ENCODE measurements at regions not wholly inside any gene's neighbourhood (a gene's known extent, or its start where the extent isn't known, plus 50 kb on each side); places are given as distances from the start of the nearest gene placed in this dataset.

DNA sequence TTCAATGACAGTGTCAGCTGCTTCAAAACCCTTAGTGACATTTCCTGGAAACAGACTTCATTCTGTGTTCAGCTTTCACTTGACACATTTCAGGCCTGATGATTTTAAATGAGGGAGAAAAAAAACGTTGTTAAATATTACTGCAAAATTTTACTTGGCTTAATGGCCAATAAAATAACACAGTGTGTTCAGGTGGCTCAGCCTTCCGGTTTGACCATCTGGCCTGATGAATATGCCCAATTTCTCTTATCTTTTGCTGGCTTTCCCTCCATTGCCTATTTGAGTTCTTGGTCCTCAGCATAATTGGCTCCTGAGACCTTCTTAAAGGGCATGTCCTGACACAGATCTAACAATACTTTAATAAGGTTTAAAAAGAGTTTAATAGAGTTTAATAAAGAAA, 462.4 kb downstream of the ADRA2A start:
- Histone ChIP-seq H3K23me2 (ENCODE audit: insufficient read length, low read depth, low read length, poor library complexity, severe bottlenecking) (no peaks in the 10 kb centered on the region), H3K23ac (ENCODE audit: insufficient read length, low read depth, low read length) (no peak overlapping the region), H3K27ac (ENCODE audit: insufficient read length, low read depth, low read length) (no peak overlapping the region), H3K79me2 (ENCODE audit: insufficient read depth, low read length) (no peaks in the 10 kb centered on the region), H3K4ac (ENCODE audit: low read depth, low read length) (no peak overlapping the region), H4K8ac (replicated peaks; ENCODE audit: insufficient read length, low read depth, low read length) (no peak overlapping the region), H3K4me2 (ENCODE audit: insufficient read depth, insufficient read length, low read length) (no peak overlapping the region), H3K14ac (ENCODE audit: insufficient read depth, low read length) (no peak overlapping the region), H2AK5ac (ENCODE audit: insufficient read length, low read length) (no peak overlapping the region), H3K9me3 (ENCODE audit: control insufficient read depth, low read depth, low read length) (no peaks in the 10 kb centered on the region), H2BK120ac (ENCODE audit: low read depth, low read length, poor library complexity, severe bottlenecking) (no peak overlapping the region), H2BK5ac (ENCODE audit: insufficient read length, low read length) (no peak overlapping the region), H4K5ac (ENCODE audit: insufficient read length, low read depth, low read length) (no peak overlapping the region), H2BK20ac (ENCODE audit: low read depth, low read length, poor library complexity, severe bottlenecking) (no peak overlapping the region), H3K27me3 (ENCODE audit: insufficient read depth, low read length) (no peaks in the 10 kb centered on the region), H3K4me1 (ENCODE audit: insufficient read depth, low read length) (no peaks in the 10 kb centered on the region), H3K56ac (ENCODE audit: insufficient read length, low read depth, low read length) (no peak overlapping the region), H2BK15ac (ENCODE audit: low read depth, low read length) (no peak overlapping the region), H3T11ph (ENCODE audit: low read length) (no peak overlapping the region), H3K79me1 (ENCODE audit: insufficient read depth, low read depth, low read length, poor library complexity, severe bottlenecking) (no peaks in the 10 kb centered on the region), H4K91ac (ENCODE audit: insufficient read length, low read depth, low read length) (no peak overlapping the region), H4K20me1 (ENCODE audit: control insufficient read depth, insufficient read depth, insufficient read length) (no peaks in the 10 kb centered on the region), H3K18ac (ENCODE audit: insufficient read length, low read depth, low read length) (no peak overlapping the region), H2BK12ac (ENCODE audit: insufficient read length, low read depth, low read length) (no peak overlapping the region), H2AFZ (ENCODE audit: low read length) (no peak overlapping the region), H3K9ac (ENCODE audit: extremely low read depth, insufficient read length, low read length) (no peak overlapping the region)
- TF ChIP-seq, protein P1, sequence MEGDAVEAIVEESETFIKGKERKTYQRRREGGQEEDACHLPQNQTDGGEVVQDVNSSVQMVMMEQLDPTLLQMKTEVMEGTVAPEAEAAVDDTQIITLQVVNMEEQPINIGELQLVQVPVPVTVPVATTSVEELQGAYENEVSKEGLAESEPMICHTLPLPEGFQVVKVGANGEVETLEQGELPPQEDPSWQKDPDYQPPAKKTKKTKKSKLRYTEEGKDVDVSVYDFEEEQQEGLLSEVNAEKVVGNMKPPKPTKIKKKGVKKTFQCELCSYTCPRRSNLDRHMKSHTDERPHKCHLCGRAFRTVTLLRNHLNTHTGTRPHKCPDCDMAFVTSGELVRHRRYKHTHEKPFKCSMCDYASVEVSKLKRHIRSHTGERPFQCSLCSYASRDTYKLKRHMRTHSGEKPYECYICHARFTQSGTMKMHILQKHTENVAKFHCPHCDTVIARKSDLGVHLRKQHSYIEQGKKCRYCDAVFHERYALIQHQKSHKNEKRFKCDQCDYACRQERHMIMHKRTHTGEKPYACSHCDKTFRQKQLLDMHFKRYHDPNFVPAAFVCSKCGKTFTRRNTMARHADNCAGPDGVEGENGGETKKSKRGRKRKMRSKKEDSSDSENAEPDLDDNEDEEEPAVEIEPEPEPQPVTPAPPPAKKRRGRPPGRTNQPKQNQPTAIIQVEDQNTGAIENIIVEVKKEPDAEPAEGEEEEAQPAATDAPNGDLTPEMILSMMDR (conservative IDR thresholded peaks at IDR 0.05) = no peak
- no peak overlapping the region for H3K27ac Mint-ChIP-seq
- no peak for DNase-seq
- no peaks in the 10 kb centered on the region for H3K36me3 Mint-ChIP-seq (ENCODE audit: insufficient read depth in 1 of 3, low read depth in 3 of 3)
- H3K4me3 Mint-ChIP-seq = no peak overlapping the region
- no CpG with 5 or more reads among the region's 2 CpGs for WGBS (ENCODE audit: extremely low coverage, insufficient read length, low lambda C conversion rate)
- no peaks in the 10 kb centered on the region for H3K9me3 Mint-ChIP-seq
- no peaks in the 10 kb centered on the region for H3K4me1 Mint-ChIP-seq
- no peaks in the 10 kb centered on the region for H3K27me3 Mint-ChIP-seq (ENCODE audit: low read depth)
